ENCODE measurements at regions not wholly inside any gene's neighbourhood (a gene's known extent, or its start where the extent isn't known, plus 50 kb on each side); places are given as distances from the start of the nearest gene placed in this dataset.

DNA sequence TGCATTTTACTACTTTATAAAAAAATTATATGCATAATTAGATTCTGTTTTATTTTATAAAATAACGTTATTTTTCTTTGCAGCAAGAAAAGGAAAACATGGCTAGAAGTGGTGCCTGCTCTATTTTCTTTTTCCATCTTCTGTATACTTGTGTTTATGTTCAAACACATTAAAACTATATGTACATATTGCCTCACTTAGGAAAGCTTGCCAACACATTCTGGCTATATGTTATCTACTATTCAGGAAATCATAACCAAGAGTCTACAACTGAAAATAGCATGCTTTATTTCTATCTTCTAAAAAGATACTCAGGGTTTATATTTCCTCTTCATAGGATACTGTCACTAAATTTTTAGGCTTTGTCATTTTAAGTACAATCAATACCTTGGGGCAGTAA, 90.2 kb upstream of the KCNMB2 start:
- TF ChIP-seq, protein P1, sequence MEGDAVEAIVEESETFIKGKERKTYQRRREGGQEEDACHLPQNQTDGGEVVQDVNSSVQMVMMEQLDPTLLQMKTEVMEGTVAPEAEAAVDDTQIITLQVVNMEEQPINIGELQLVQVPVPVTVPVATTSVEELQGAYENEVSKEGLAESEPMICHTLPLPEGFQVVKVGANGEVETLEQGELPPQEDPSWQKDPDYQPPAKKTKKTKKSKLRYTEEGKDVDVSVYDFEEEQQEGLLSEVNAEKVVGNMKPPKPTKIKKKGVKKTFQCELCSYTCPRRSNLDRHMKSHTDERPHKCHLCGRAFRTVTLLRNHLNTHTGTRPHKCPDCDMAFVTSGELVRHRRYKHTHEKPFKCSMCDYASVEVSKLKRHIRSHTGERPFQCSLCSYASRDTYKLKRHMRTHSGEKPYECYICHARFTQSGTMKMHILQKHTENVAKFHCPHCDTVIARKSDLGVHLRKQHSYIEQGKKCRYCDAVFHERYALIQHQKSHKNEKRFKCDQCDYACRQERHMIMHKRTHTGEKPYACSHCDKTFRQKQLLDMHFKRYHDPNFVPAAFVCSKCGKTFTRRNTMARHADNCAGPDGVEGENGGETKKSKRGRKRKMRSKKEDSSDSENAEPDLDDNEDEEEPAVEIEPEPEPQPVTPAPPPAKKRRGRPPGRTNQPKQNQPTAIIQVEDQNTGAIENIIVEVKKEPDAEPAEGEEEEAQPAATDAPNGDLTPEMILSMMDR (IDR thresholded peaks at IDR 0.05), result no peak
- TF ChIP-seq EP300 (IDR thresholded peaks at IDR 0.05), result no peak

Data from ovary (tissue), 3 donors.